H1 (cell line): ENCODE measurements at regions not wholly inside any gene's neighbourhood (a gene's known extent, or its start where the extent isn't known, plus 50 kb on each side); places are given as distances from the start of the nearest gene placed in this dataset.

Source experiments
- KDM1A ChIP-seq: fragments of 200-600, 300-600 bp; sonication (generic); IDR thresholded peaks from 2 replicates; pipeline ENCODE4 v1.7.1; 2016; ENCODE audit warnings: mild to moderate bottlenecking, low read length, borderline replicate concordance

- TF ChIP-seq KDM1A: no peak
Observed at GRCh38 chr13:65860306-65860705, 1369.8 kb downstream of the PCDH9 start (continued).
